GM18909 (cell line): ENCODE measurements at regions not wholly inside any gene's neighbourhood (a gene's known extent, or its start where the extent isn't known, plus 50 kb on each side); places are given as distances from the start of the nearest gene placed in this dataset.
A peak's percentile ranks its signal among the peaks of the same experiment; 100 is the strongest.
"Not testable (repeated sequence)": the region's sequence is repeated elsewhere in the genome, so short reads cannot be mapped to it uniquely, and the experiment has no call there.

ENCODE experiments used
- ATAC-seq: cut with Tn5 transposase; IDR thresholded peaks from one replicate; pipeline ENCODE4 v1.9.1; 2021; ENCODE audit warnings: mild to moderate bottlenecking; ENCODE audit not compliant: unreplicated experiment, poor library complexity

- ATAC-seq: no peak
Measured at GRCh38 chr14:34055157-34055950, 104.5 kb upstream of the EGLN3 start.

- ATAC-seq: no peak
Measured at GRCh38 chr14:34053666-34054065, 102.8 kb upstream of the EGLN3 start.

GRCh38 chr14:34052658-34053014 lies 101.8 kb upstream of the EGLN3 start:
- no peak for ATAC-seq

GRCh38 chr14:34051966-34052657 lies 101.2 kb upstream of the EGLN3 start:
- peak; percentile 68 for ATAC-seq

GRCh38 chr14:34050606-34051005 lies 99.7 kb upstream of the EGLN3 start:
- no peak for ATAC-seq

- no peak for ATAC-seq
Measured at GRCh38 chr14:34049790-34050189, 98.9 kb upstream of the EGLN3 start.

GRCh38 chr14:34049187-34049586 lies 98.3 kb upstream of the EGLN3 start:
- ATAC-seq: not testable (repeated sequence)

GRCh38 chr14:34046799-34047520 lies 96.1 kb upstream of the EGLN3 start:
- ATAC-seq: no peak

GRCh38 chr14:34044666-34045306 lies 93.9 kb upstream of the EGLN3 start:
- ATAC-seq: no peak

- no peak for ATAC-seq
Measured at GRCh38 chr14:34044373-34044637, 93.4 kb upstream of the EGLN3 start.

GRCh38 chr14:34043627-34044372 lies 92.9 kb upstream of the EGLN3 start:
- ATAC-seq: peak; percentile 93

- ATAC-seq: no peak
Measured at GRCh38 chr14:34041220-34041619, 90.3 kb upstream of the EGLN3 start.

GRCh38 chr14:34040766-34041165 lies 89.9 kb upstream of the EGLN3 start:
- no peak for ATAC-seq

- no peak for ATAC-seq
Measured at GRCh38 chr14:34039428-34040047, 88.7 kb upstream of the EGLN3 start.

- no peak for ATAC-seq
Measured at GRCh38 chr14:34038358-34039057, 87.6 kb upstream of the EGLN3 start.

GRCh38 chr14:34036319-34036766 lies 85.5 kb upstream of the EGLN3 start:
- no peak for ATAC-seq

- no peak for ATAC-seq
Measured at GRCh38 chr14:34035934-34036250, 85.0 kb upstream of the EGLN3 start.

GRCh38 chr14:34035177-34035933 lies 84.5 kb upstream of the EGLN3 start:
- ATAC-seq: no peak
